H9 (cell line): ENCODE measurements at regions not wholly inside any gene's neighbourhood (a gene's known extent, or its start where the extent isn't known, plus 50 kb on each side); places are given as distances from the start of the nearest gene placed in this dataset.

Experiments
- DNase-seq: peaks from one replicate; pipeline ENCODE4 v3.0.0-alpha.2; 2017
- H2AFZ ChIP-seq: one replicate; pipeline ENCODE4 v1.6.1; 2013; ENCODE audit warnings: mild to moderate bottlenecking, low read length, control low read depth, moderate library complexity
- H2AK5ac ChIP-seq: 2 replicates; pipeline ENCODE4 v1.6.1; 2013; ENCODE audit warnings: low read length, control low read depth, mixed read lengths; ENCODE audit not compliant: insufficient read length
- H2BK120ac ChIP-seq: one replicate; pipeline ENCODE4 v1.6.1; 2013; ENCODE audit warnings: low read depth, mild to moderate bottlenecking, low read length, control low read depth, inconsistent platforms; ENCODE audit not compliant: poor library complexity, severe bottlenecking
- H2BK12ac ChIP-seq: 2 replicates; pipeline ENCODE4 v1.6.1; 2013; ENCODE audit warnings: low read length, control low read depth, mixed read lengths, low read depth; ENCODE audit not compliant: insufficient read length
- H2BK15ac ChIP-seq: 2 replicates; pipeline ENCODE4 v1.6.1; 2013; ENCODE audit warnings: low read depth, low read length, control low read depth
- H2BK20ac ChIP-seq: one replicate; pipeline ENCODE4 v1.6.1; 2013; ENCODE audit warnings: low read depth, mild to moderate bottlenecking, low read length, control low read depth, inconsistent platforms; ENCODE audit not compliant: poor library complexity, severe bottlenecking
- H2BK5ac ChIP-seq: 2 replicates; pipeline ENCODE4 v1.6.1; 2013; ENCODE audit warnings: low read length, control low read depth, mixed read lengths; ENCODE audit not compliant: insufficient read length
- H3K14ac ChIP-seq: 2 replicates; pipeline ENCODE4 v1.6.1; 2013; ENCODE audit warnings: low read length, control low read depth; ENCODE audit not compliant: insufficient read depth
- H3K18ac ChIP-seq: 2 replicates; pipeline ENCODE4 v1.6.1; 2013; ENCODE audit warnings: low read depth, mild to moderate bottlenecking, mixed read lengths, low read length, control low read depth; ENCODE audit not compliant: insufficient read length
- H3K23ac ChIP-seq: 2 replicates; pipeline ENCODE4 v1.6.1; 2013; ENCODE audit warnings: low read length, control low read depth, mixed read lengths, low read depth; ENCODE audit not compliant: insufficient read length
- H3K23me2 ChIP-seq: 2 replicates; pipeline ENCODE4 v1.6.1; 2013; ENCODE audit warnings: low read depth, mild to moderate bottlenecking, mixed read lengths, low read length, control low read depth; ENCODE audit not compliant: insufficient read length, poor library complexity, severe bottlenecking
- H3K27ac ChIP-seq: 2 replicates; pipeline ENCODE4 v1.5.1; 2013; ENCODE audit warnings: low read length, control low read depth, mixed read lengths, low read depth; ENCODE audit not compliant: insufficient read length
- H3K27me3 ChIP-seq: 2 replicates; pipeline ENCODE4 v1.6.1; 2013; ENCODE audit warnings: low read length, control low read depth, inconsistent platforms; ENCODE audit not compliant: insufficient read depth
- H3K4ac ChIP-seq: 2 replicates; pipeline ENCODE4 v1.6.1; 2013; ENCODE audit warnings: low read depth, mild to moderate bottlenecking, control low read depth, inconsistent platforms, low read length, moderate library complexity
- H3K4me1 ChIP-seq: 2 replicates; pipeline ENCODE4 v1.6.1; 2013; ENCODE audit warnings: low read length, control low read depth, inconsistent platforms; ENCODE audit not compliant: insufficient read depth
- H3K4me2 ChIP-seq: 2 replicates; pipeline ENCODE4 v1.6.1; 2013; ENCODE audit warnings: low read length, control low read depth, mixed read lengths; ENCODE audit not compliant: insufficient read length, insufficient read depth
- H3K56ac ChIP-seq: 2 replicates; pipeline ENCODE4 v1.6.1; 2013; ENCODE audit warnings: low read depth, mild to moderate bottlenecking, mixed read lengths, low read length, control low read depth; ENCODE audit not compliant: insufficient read length
- H3K79me1 ChIP-seq: 2 replicates; pipeline ENCODE4 v1.6.1; 2013; ENCODE audit warnings: low read depth, mild to moderate bottlenecking, moderate library complexity, low read length, control low read depth, inconsistent platforms; ENCODE audit not compliant: insufficient read depth, poor library complexity, severe bottlenecking
- H3K79me2 ChIP-seq: 2 replicates; pipeline ENCODE4 v1.6.1; 2013; ENCODE audit warnings: low read length, control low read depth, inconsistent platforms; ENCODE audit not compliant: insufficient read depth
- H3K9ac ChIP-seq: 2 replicates; pipeline ENCODE4 v1.6.1; 2013; ENCODE audit warnings: low read length, control low read depth, mixed read lengths; ENCODE audit not compliant: insufficient read length; ENCODE audit errors: extremely low read depth
- H3K9me3 ChIP-seq: one replicate; pipeline ENCODE4 v1.6.1; 2013; ENCODE audit warnings: low read depth, low read length, inconsistent platforms; ENCODE audit not compliant: control insufficient read depth
- H3T11ph ChIP-seq: one replicate; pipeline ENCODE4 v1.6.1; 2013; ENCODE audit warnings: mild to moderate bottlenecking, low read length, control low read depth, inconsistent platforms
- H4K20me1 ChIP-seq: one replicate; pipeline ENCODE4 v1.6.1; 2013; ENCODE audit not compliant: control insufficient read depth, insufficient read length, insufficient read depth
- H4K5ac ChIP-seq: 2 replicates; pipeline ENCODE4 v1.6.1; 2013; ENCODE audit warnings: low read depth, mild to moderate bottlenecking, mixed read lengths, low read length, control low read depth; ENCODE audit not compliant: insufficient read length
- H4K8ac ChIP-seq: replicated peaks from 2 replicates; pipeline ENCODE4 v1.6.1; 2013; ENCODE audit warnings: low read length, control low read depth, mixed read lengths, low read depth; ENCODE audit not compliant: insufficient read length
- H4K91ac ChIP-seq: 2 replicates; pipeline ENCODE4 v1.6.1; 2013; ENCODE audit warnings: low read depth, mild to moderate bottlenecking, moderate library complexity, mixed read lengths, low read length, control low read depth; ENCODE audit not compliant: insufficient read length
- H3K27ac Mint-ChIP-seq, 3 experiments: 2 replicates in 2 of 3; 3 replicates in 1 of 3; pipeline ENCODE4 v1.8.0; 2020 to 2021; ENCODE audit warnings: mixed read lengths in 3 of 3, mild to moderate bottlenecking in 1 of 3, moderate library complexity in 1 of 3
- H3K27me3 Mint-ChIP-seq: 2 replicates; pipeline ENCODE4 v1.8.0; 2021; ENCODE audit warnings: low read depth, mild to moderate bottlenecking, moderate library complexity, mixed read lengths
- H3K36me3 Mint-ChIP-seq, 3 experiments: 2 replicates in 2 of 3; 3 replicates in 1 of 3; pipeline ENCODE4 v1.8.0; 2020 to 2021; ENCODE audit warnings: low read depth in 3 of 3, mixed read lengths in 3 of 3; ENCODE audit not compliant: insufficient read depth in 1 of 3
- H3K4me1 Mint-ChIP-seq, 2 experiments: 2 replicates each; pipeline ENCODE4 v1.8.0; 2020; ENCODE audit warnings: mixed read lengths in 2 of 2
- H3K4me3 Mint-ChIP-seq, 2 experiments: 2 replicates in 1 of 2; 3 replicates in 1 of 2; pipeline ENCODE4 v1.8.0; 2020 to 2021; ENCODE audit warnings: mild to moderate bottlenecking in 2 of 2, mixed read lengths in 2 of 2, moderate library complexity in 1 of 2
- H3K9me3 Mint-ChIP-seq, 2 experiments: 2 replicates in 1 of 2; 3 replicates in 1 of 2; pipeline ENCODE4 v1.8.0; 2020; ENCODE audit warnings: mild to moderate bottlenecking in 2 of 2, mixed read lengths in 2 of 2, moderate library complexity in 1 of 2
- CTCF ChIP-seq: fragments of 200-600 bp; sonication (generic); conservative IDR thresholded peaks from 3 replicates; pipeline ENCODE4 v1.8.0; 2021; ENCODE audit warnings: antibody characterized with exemption, mild to moderate bottlenecking
- WGBS: extraction: QIAGEN DNeasy Blood & Tissue Kit; methylation state at CpG from one replicate; pipeline ENCODE4 v1.1.7; 2013; ENCODE audit warnings: missing lambda C conversion rate, low lambda C conversion rate, mixed read lengths; ENCODE audit not compliant: insufficient read length; ENCODE audit errors: extremely low coverage; 5-methylcytosine and 5-hydroxymethylcytosine counted together

GRCh38 chr1:212507369-212507768, 74.6 kb downstream of the NENF start:
- Histone ChIP-seq H3K23ac (no peak overlapping the region), H4K8ac (no peak overlapping the region), H3K27ac (no peak overlapping the region), H2BK15ac (no peak overlapping the region), H2BK12ac (no peak overlapping the region), H3K14ac (no peak overlapping the region), H2AFZ (no peak overlapping the region), H3K4me2 (no peak overlapping the region), H3K79me1 (no peaks in the 10 kb centered on the region), H4K91ac (no peak overlapping the region), H3K56ac (no peak overlapping the region), H3K9ac (no peak overlapping the region), H2AK5ac (no peak overlapping the region), H3K27me3 (no peaks in the 10 kb centered on the region), H3K23me2 (no peaks in the 10 kb centered on the region), H3K9me3 (no peaks in the 10 kb centered on the region), H4K5ac (no peak overlapping the region), H3T11ph (no peak overlapping the region), H2BK20ac (no peak overlapping the region), H3K18ac (no peak overlapping the region), H4K20me1 (no peaks in the 10 kb centered on the region), H3K4ac (no peak overlapping the region), H3K79me2 (no peaks in the 10 kb centered on the region), H2BK5ac (no peak overlapping the region), H2BK120ac (no peak overlapping the region), H3K4me1 (peaks cover 3% of the 10 kb centered on the region; the same call in 1 of the 2 replicates)
- WGBS = no CpG with 5 or more reads among the region's 7 CpGs
- H3K27ac Mint-ChIP-seq = no peak overlapping the region
- no peaks in the 10 kb centered on the region for H3K36me3 Mint-ChIP-seq
- peaks cover 4% of the 10 kb centered on the region; the same call in 1 of the 2 replicates for H3K27me3 Mint-ChIP-seq
- DNase-seq = no peak
- H3K4me3 Mint-ChIP-seq = no peak overlapping the region
- TF ChIP-seq CTCF = no peak
- H3K9me3 Mint-ChIP-seq = peaks cover 0 to 3% of the 10 kb centered on the region in 2 experiments; a peak in 1 of 5 replicates
- peaks cover 29 to 31% of the 10 kb centered on the region in 2 experiments for H3K4me1 Mint-ChIP-seq
